ENCODE measurements at regions not wholly inside any gene's neighbourhood (a gene's known extent, or its start where the extent isn't known, plus 50 kb on each side); places are given as distances from the start of the nearest gene placed in this dataset.

GRCh38 chr2:41963661-41964525 is 83.9 kb upstream of the PKDCC start:
- intact Hi-C loops (cut with DNase I): no loop called here
- Histone ChIP-seq H3K9me3 (no peaks in the 10 kb centered on the region), H3K4me3 (no peak overlapping the region), H3K36me3 (no peaks in the 10 kb centered on the region), H3K4me1 (peaks cover 7 to 32% (median 23%) of the 10 kb centered on the region in 3 donors), H3K27ac (peak overlapping the region; percentile 36 to 78 (median 52)), H3K27me3 (no peaks in the 10 kb centered on the region)
- DNase-seq: peak in 5 of 6 donors; percentile 38 to 67 (median 45)
- no peak for TF ChIP-seq CTCF (IDR thresholded peaks at IDR 0.05)
- WGBS, 2 donors: 49 to 55% methylated on average over 10 of the region's 10 CpGs
- FAIRE-seq: no peak
- peak; percentile 22 to 48 (median 41) for ATAC-seq

- Histone ChIP-seq H3K4me3 (no peak overlapping the region), H3K27ac (peak overlapping the region; percentile 59 to 88 (median 64)), H3K4me1 (peaks cover 7 to 32% (median 23%) of the 10 kb centered on the region in 3 donors), H3K9me3 (no peaks in the 10 kb centered on the region), H3K36me3 (no peaks in the 10 kb centered on the region), H3K27me3 (no peaks in the 10 kb centered on the region)
- intact Hi-C loops (cut with DNase I): no loop called here
- FAIRE-seq (no peak), DNase-seq (no peak), ATAC-seq (no peak)
- TF ChIP-seq CTCF (IDR thresholded peaks at IDR 0.05): no peak
- 86 to 87% methylated on average over 5 of the region's 5 CpGs for WGBS, 2 donors
Measured at GRCh38 chr2:41965173-41965908, 82.5 kb upstream of the PKDCC start.

GRCh38 chr2:41965909-41966295 is 81.9 kb upstream of the PKDCC start:
- no peak for TF ChIP-seq CTCF (IDR thresholded peaks at IDR 0.05)
- Histone ChIP-seq H3K27me3 (no peaks in the 10 kb centered on the region), H3K9me3 (no peaks in the 10 kb centered on the region), H3K27ac (peak overlapping the region; percentile 59 to 88 (median 64)), H3K4me3 (no peak overlapping the region), H3K4me1 (peaks cover 7 to 32% (median 23%) of the 10 kb centered on the region in 3 donors), H3K36me3 (no peaks in the 10 kb centered on the region)
- DNase-seq (peak in 1 of 6 donors; percentile 21), FAIRE-seq (no peak), ATAC-seq (peak in 2 of 4 donors; percentile 10 to 33)
- 20% methylated on average over 2 of the region's 2 CpGs for WGBS, 2 donors
- intact Hi-C loops (cut with DNase I): no loop called here

GRCh38 chr2:41966431-41966893 is 81.4 kb upstream of the PKDCC start:
- ATAC-seq (peak; percentile 83 to 87 (median 86)), FAIRE-seq (no peak), DNase-seq (peak; percentile 70 to 88 (median 80))
- no peak overlapping the region for H3K4me3 ChIP-seq
- H3K27me3 ChIP-seq: no peaks in the 10 kb centered on the region
- no peak for TF ChIP-seq CTCF (IDR thresholded peaks at IDR 0.05)
- WGBS, 2 donors: 9 to 13% methylated on average over 10 of the region's 10 CpGs
- H3K36me3 ChIP-seq: no peaks in the 10 kb centered on the region
- peak overlapping the region; percentile 59 to 88 (median 64) for H3K27ac ChIP-seq
- intact Hi-C loops (cut with DNase I): no loop called here
- no peaks in the 10 kb centered on the region for H3K9me3 ChIP-seq
- peaks cover 7 to 32% (median 23%) of the 10 kb centered on the region in 3 donors for H3K4me1 ChIP-seq

Data from pancreas (tissue), 10 donors.